SU-DHL-6 (cell line): ENCODE measurements at regions not wholly inside any gene's neighbourhood (a gene's known extent, or its start where the extent isn't known, plus 50 kb on each side); places are given as distances from the start of the nearest gene placed in this dataset.

Experiments
- EZH2phosphoT487 ChIP-seq: fragments of 200-600 bp; sonication (generic), shearing (Covaris generic); conservative IDR thresholded peaks from 2 replicates; pipeline ENCODE4 v1.6.1; 2018; ENCODE audit warnings: mild to moderate bottlenecking, antibody characterized with exemption, low read length, moderate library complexity, mixed read lengths
- TF ChIP-seq, protein P1 (sequence below): fragments of 200-600 bp; sonication (generic); IDR thresholded peaks from one replicate; pipeline ENCODE4 v1.5.1; 2017; ENCODE audit warnings: antibody characterized with exemption, mild to moderate bottlenecking, low read length, moderate library complexity; ENCODE audit not compliant: insufficient read depth, poor library complexity, severe bottlenecking

DNA sequence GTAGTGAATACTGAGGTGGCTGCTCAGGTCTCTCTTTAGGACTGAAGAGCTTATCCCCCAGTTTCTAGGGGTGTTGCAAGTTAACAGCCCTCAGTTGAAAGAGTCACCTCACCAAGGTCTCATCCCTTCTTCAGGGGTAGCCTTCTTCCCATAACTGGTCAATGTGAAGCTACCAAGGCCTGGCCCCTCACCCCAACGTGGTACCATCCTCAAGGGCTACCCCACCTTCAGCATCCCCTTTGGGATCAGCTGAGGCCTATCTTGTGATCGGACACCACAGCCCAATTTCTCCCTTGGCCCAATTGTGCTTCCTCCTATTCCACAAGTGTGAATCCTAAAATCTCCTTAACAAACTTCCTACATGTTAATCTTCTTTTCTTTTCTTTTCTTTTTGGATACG lies 289.5 kb upstream of the MKLN1 start:
- TF ChIP-seq, protein P1, sequence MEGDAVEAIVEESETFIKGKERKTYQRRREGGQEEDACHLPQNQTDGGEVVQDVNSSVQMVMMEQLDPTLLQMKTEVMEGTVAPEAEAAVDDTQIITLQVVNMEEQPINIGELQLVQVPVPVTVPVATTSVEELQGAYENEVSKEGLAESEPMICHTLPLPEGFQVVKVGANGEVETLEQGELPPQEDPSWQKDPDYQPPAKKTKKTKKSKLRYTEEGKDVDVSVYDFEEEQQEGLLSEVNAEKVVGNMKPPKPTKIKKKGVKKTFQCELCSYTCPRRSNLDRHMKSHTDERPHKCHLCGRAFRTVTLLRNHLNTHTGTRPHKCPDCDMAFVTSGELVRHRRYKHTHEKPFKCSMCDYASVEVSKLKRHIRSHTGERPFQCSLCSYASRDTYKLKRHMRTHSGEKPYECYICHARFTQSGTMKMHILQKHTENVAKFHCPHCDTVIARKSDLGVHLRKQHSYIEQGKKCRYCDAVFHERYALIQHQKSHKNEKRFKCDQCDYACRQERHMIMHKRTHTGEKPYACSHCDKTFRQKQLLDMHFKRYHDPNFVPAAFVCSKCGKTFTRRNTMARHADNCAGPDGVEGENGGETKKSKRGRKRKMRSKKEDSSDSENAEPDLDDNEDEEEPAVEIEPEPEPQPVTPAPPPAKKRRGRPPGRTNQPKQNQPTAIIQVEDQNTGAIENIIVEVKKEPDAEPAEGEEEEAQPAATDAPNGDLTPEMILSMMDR, result no peak
- TF ChIP-seq EZH2phosphoT487, result no peak
